Suprapubic skin (tissue), 4 donors: ENCODE measurements at regions not wholly inside any gene's neighbourhood (a gene's known extent, or its start where the extent isn't known, plus 50 kb on each side); places are given as distances from the start of the nearest gene placed in this dataset.

Experiments
- DNase-seq, 2 donors: peaks; one replicate each; pipeline ENCODE4 v3.0.0-alpha.2; 2019; ENCODE audit warnings: low spot score in 2 of 2
- H3K27ac ChIP-seq: fragments of 200-600 bp; sonication (generic); one replicate; pipeline ENCODE4 v1.5.1; 2019
- H3K27me3 ChIP-seq: fragments of 200-600 bp; sonication (generic); one replicate; pipeline ENCODE4 v1.5.1; 2019
- H3K36me3 ChIP-seq: fragments of 200-600 bp; sonication (generic); one replicate; pipeline ENCODE4 v1.5.1; 2019
- H3K4me1 ChIP-seq: fragments of 200-600 bp; sonication (generic); one replicate; pipeline ENCODE4 v1.5.1; 2019
- H3K4me3 ChIP-seq: fragments of 200-600 bp; sonication (generic); one replicate; pipeline ENCODE4 v1.5.1; 2019; ENCODE audit warnings: mild to moderate bottlenecking
- H3K9me3 ChIP-seq: fragments of 200-600 bp; sonication (generic); one replicate; pipeline ENCODE4 v1.5.1; 2019
- EP300 ChIP-seq: sonication (generic); formaldehyde crosslinking; IDR thresholded peaks from one replicate; pipeline ENCODE4 v1.6.1; 2017; ENCODE audit warnings: antibody characterized with exemption
- POLR2A ChIP-seq, 2 donors: fragments of 450-650 bp; IDR thresholded peaks; one replicate each; pipeline ENCODE4 v1.6.1; 2017; ENCODE audit warnings: antibody characterized with exemption in 2 of 2, mild to moderate bottlenecking in 2 of 2, moderate library complexity in 2 of 2
- POLR2AphosphoS5 ChIP-seq, 3 donors: sonication (generic); formaldehyde crosslinking; IDR thresholded peaks; one replicate each; pipeline ENCODE4 v1.6.1; 2017; ENCODE audit warnings: antibody characterized with exemption in 3 of 3
- WGBS: methylation state at CpG from one replicate; pipeline ENCODE4 v1.1.5; 2018; 5-methylcytosine and 5-hydroxymethylcytosine counted together
- TF ChIP-seq, protein P1 (sequence below), 2 donors: fragments of 200-600 bp in 1 of 2; fragments of 450-650 bp in 1 of 2; sonication (generic) in 1 of 2; IDR thresholded peaks; one replicate each; pipeline ENCODE4 v1.5.1; 2016 to 2019; ENCODE audit warnings: antibody characterized with exemption in 2 of 2, mild to moderate bottlenecking in 1 of 2, moderate library complexity in 1 of 2

DNA sequence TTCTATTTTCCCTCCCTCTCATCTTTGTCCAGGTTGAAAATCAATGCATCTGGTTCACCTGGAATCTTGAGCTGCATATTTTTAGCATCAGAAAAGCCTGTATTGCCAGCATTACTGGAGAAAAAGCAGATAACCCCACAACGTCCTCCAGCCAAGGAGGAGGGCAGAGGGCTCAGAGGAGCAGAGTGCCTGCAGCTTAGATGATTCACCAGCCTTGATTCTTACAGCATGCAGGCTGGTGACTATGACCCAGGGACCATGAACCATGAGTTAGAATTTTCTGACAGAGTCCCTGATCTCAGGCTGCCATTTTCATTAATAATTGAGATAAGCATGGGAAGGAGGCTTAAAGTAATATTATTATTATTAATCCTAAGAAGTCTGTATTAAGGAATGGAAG lies 278.2 kb downstream of the BRINP1 start:
- DNase-seq: no peak
- no peaks in the 10 kb centered on the region for H3K36me3 ChIP-seq
- no peaks in the 10 kb centered on the region for H3K27me3 ChIP-seq
- no peak overlapping the region for H3K4me3 ChIP-seq
- no peak overlapping the region for H3K27ac ChIP-seq
- no peaks in the 10 kb centered on the region for H3K9me3 ChIP-seq
- 17% methylated on average over 1 of the region's 1 CpG for WGBS
- H3K4me1 ChIP-seq: no peaks in the 10 kb centered on the region
- TF ChIP-seq POLR2A (IDR thresholded peaks at IDR 0.05): no peak
- TF ChIP-seq, protein P1, sequence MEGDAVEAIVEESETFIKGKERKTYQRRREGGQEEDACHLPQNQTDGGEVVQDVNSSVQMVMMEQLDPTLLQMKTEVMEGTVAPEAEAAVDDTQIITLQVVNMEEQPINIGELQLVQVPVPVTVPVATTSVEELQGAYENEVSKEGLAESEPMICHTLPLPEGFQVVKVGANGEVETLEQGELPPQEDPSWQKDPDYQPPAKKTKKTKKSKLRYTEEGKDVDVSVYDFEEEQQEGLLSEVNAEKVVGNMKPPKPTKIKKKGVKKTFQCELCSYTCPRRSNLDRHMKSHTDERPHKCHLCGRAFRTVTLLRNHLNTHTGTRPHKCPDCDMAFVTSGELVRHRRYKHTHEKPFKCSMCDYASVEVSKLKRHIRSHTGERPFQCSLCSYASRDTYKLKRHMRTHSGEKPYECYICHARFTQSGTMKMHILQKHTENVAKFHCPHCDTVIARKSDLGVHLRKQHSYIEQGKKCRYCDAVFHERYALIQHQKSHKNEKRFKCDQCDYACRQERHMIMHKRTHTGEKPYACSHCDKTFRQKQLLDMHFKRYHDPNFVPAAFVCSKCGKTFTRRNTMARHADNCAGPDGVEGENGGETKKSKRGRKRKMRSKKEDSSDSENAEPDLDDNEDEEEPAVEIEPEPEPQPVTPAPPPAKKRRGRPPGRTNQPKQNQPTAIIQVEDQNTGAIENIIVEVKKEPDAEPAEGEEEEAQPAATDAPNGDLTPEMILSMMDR (IDR thresholded peaks at IDR 0.05): no peak
- TF ChIP-seq EP300: no peak
- TF ChIP-seq POLR2AphosphoS5 (IDR thresholded peaks at IDR 0.05): no peak

DNA sequence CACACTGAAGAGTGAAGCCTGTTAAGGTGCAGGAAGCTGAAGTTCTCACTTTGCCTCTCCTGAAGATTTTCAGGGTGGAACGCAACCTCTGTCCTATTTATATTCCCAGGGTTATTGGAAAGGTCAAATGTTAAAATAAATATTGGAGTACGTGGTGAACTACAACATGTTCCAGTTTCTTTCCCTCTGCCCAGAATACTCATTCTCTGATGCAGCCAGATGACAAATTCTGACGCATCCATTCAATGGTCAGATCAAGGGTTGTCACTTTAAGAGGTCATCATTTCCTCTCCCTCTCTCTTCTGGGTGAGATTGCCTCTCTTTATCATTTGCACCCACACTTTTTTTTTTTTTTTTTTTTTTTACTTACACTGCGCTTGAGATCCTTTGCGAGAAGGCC lies 277.1 kb downstream of the BRINP1 start:
- Histone ChIP-seq H3K36me3 (no peaks in the 10 kb centered on the region), H3K27ac (no peak overlapping the region), H3K4me1 (no peaks in the 10 kb centered on the region), H3K9me3 (no peaks in the 10 kb centered on the region), H3K4me3 (no peak overlapping the region), H3K27me3 (no peaks in the 10 kb centered on the region)
- DNase-seq: no peak
- 88% methylated on average over 5 of the region's 5 CpGs for WGBS
- no peak for TF ChIP-seq POLR2A (IDR thresholded peaks at IDR 0.05)

DNA sequence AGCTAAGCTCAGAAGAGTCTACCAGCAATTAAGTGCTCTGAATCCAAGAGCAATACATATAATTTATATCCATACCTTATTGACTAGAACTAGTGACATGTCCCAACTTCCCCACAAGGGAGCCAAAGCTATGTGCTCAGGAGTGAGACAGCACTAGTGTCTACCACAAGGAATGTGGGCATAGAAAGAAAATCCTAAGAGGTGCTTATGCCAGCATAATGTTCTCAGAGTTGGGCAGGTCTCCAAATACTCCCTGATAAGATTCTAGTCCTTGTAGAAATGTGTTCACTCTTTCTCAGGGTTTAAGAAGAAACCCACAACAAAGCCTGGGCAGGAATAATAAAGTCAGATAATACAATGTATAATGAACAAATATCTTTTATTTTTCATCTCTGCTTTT lies 275.1 kb downstream of the BRINP1 start:
- H3K4me1 ChIP-seq: no peaks in the 10 kb centered on the region
- TF ChIP-seq EP300 (no peak), POLR2A (IDR thresholded peaks at IDR 0.05) (no peak), POLR2AphosphoS5 (IDR thresholded peaks at IDR 0.05) (no peak)
- TF ChIP-seq, protein P1 (IDR thresholded peaks at IDR 0.05): no peak
- no peaks in the 10 kb centered on the region for H3K9me3 ChIP-seq
- H3K27me3 ChIP-seq: no peaks in the 10 kb centered on the region
- H3K4me3 ChIP-seq: no peak overlapping the region
- no peak for DNase-seq
- no peaks in the 10 kb centered on the region for H3K36me3 ChIP-seq
- H3K27ac ChIP-seq: no peak overlapping the region

DNA sequence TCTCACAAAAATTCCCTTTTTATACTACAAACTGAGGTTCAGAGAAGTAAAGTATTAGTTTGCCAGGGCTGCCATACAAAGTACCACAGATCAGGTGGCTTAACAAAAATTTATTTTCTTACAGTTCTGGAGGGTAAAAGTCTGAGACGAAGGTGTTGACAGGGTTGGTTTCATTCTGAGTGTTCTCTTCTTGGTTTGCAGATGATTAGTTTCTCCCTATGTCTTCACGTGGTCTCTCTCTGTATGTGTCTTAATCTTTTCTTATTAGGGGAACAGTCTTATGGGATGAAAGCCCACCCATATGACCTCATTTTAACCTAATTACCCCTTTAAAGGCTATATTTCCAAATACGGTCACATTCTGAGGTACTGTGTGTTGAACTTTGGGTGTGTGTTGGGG lies 274.2 kb downstream of the BRINP1 start:
- WGBS: 80% methylated on average over 3 of the region's 3 CpGs
- TF ChIP-seq EP300 (no peak), POLR2AphosphoS5 (IDR thresholded peaks at IDR 0.05) (no peak), POLR2A (IDR thresholded peaks at IDR 0.05) (no peak)
- TF ChIP-seq, protein P1 (IDR thresholded peaks at IDR 0.05): no peak

GRCh38 chr9:119101048-119101447 lies 268.2 kb downstream of the BRINP1 start:
- H3K36me3 ChIP-seq: no peaks in the 10 kb centered on the region
- WGBS: 61% methylated on average over 4 of the region's 4 CpGs
- TF ChIP-seq, protein P1 (IDR thresholded peaks at IDR 0.05): no peak
- H3K4me1 ChIP-seq: no peaks in the 10 kb centered on the region
- no peak overlapping the region for H3K27ac ChIP-seq
- no peaks in the 10 kb centered on the region for H3K9me3 ChIP-seq
- no peak overlapping the region for H3K4me3 ChIP-seq
- no peaks in the 10 kb centered on the region for H3K27me3 ChIP-seq
- DNase-seq: no peak

More for the DNA sequence above, 274.2 kb downstream of the BRINP1 start:
- Histone ChIP-seq H3K4me3 (no peak overlapping the region), H3K9me3 (no peaks in the 10 kb centered on the region), H3K27me3 (no peaks in the 10 kb centered on the region), H3K4me1 (no peaks in the 10 kb centered on the region), H3K27ac (no peak overlapping the region), H3K36me3 (no peaks in the 10 kb centered on the region)
- no peak for DNase-seq

DNA sequence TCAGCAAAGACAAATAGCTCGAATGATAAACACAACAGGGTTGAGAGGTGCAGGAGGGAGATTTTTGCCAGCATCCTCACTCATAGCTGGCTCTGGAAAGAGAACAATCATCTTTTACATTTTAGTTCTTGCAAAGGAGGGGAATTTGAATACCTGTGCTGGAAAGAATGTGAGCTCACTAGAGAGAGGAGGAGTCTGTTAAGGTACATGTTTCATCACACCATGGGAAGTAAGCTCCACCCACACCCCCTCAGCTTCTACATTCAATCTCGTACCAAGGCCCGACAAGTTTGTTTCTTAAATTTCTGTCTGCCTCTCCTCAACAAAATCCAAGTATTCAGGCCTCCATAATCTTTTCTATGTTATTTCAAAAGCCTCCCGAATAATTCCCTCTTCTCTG lies 254.6 kb downstream of the BRINP1 start:
- DNase-seq: no peak
- TF ChIP-seq POLR2AphosphoS5 (IDR thresholded peaks at IDR 0.05) (no peak), EP300 (no peak), POLR2A (IDR thresholded peaks at IDR 0.05) (no peak)
- TF ChIP-seq, protein P1 (IDR thresholded peaks at IDR 0.05): no peak
- no peaks in the 10 kb centered on the region for H3K9me3 ChIP-seq
- no peaks in the 10 kb centered on the region for H3K4me1 ChIP-seq
- H3K36me3 ChIP-seq: no peaks in the 10 kb centered on the region
- H3K27me3 ChIP-seq: no peaks in the 10 kb centered on the region
- no peak overlapping the region for H3K4me3 ChIP-seq
- WGBS: 77% methylated on average over 4 of the region's 4 CpGs
- no peak overlapping the region for H3K27ac ChIP-seq
